Esophagus squamous epithelium (tissue), 4 donors: ENCODE measurements at regions not wholly inside any gene's neighbourhood (a gene's known extent, or its start where the extent isn't known, plus 50 kb on each side); places are given as distances from the start of the nearest gene placed in this dataset.
A peak's percentile ranks its signal among the peaks of the same experiment; 100 is the strongest.
"Not testable (repeated sequence)": the region's sequence is repeated elsewhere in the genome, so short reads cannot be mapped to it uniquely, and the experiment has no call there.

ENCODE experiments used
- POLR2A ChIP-seq, 4 donors: fragments of 450-650 bp; IDR thresholded peaks; one replicate each; pipeline ENCODE4 v1.6.1; 2017; ENCODE audit warnings: antibody characterized with exemption in 4 of 4, mild to moderate bottlenecking in 4 of 4, moderate library complexity in 3 of 4
- TF ChIP-seq, protein P1 (sequence below), 6 experiments: fragments of 450-650 bp in 4 of 6; fragments of 200-600 bp in 2 of 6; sonication (generic) in 2 of 6; IDR thresholded peaks; one replicate each; pipeline ENCODE4 v1.5.1; 2016 to 2019; ENCODE audit warnings: antibody characterized with exemption in 6 of 6, mild to moderate bottlenecking in 4 of 6, moderate library complexity in 4 of 6

GRCh38 chr17:45585037-45585733, 94.7 kb upstream of the PLEKHM1 start:
- TF ChIP-seq POLR2A (IDR thresholded peaks at IDR 0.05): peak in 1 of 4 donors; percentile 43
- TF ChIP-seq, protein P1, sequence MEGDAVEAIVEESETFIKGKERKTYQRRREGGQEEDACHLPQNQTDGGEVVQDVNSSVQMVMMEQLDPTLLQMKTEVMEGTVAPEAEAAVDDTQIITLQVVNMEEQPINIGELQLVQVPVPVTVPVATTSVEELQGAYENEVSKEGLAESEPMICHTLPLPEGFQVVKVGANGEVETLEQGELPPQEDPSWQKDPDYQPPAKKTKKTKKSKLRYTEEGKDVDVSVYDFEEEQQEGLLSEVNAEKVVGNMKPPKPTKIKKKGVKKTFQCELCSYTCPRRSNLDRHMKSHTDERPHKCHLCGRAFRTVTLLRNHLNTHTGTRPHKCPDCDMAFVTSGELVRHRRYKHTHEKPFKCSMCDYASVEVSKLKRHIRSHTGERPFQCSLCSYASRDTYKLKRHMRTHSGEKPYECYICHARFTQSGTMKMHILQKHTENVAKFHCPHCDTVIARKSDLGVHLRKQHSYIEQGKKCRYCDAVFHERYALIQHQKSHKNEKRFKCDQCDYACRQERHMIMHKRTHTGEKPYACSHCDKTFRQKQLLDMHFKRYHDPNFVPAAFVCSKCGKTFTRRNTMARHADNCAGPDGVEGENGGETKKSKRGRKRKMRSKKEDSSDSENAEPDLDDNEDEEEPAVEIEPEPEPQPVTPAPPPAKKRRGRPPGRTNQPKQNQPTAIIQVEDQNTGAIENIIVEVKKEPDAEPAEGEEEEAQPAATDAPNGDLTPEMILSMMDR (IDR thresholded peaks at IDR 0.05): not testable (repeated sequence)
